NAMALWA (cell line): ENCODE measurements at regions not wholly inside any gene's neighbourhood (a gene's known extent, or its start where the extent isn't known, plus 50 kb on each side); places are given as distances from the start of the nearest gene placed in this dataset.
"Not testable (repeated sequence)": the region's sequence is repeated elsewhere in the genome, so short reads cannot be mapped to it uniquely, and the experiment has no call there.

ENCODE experiments used
- DNase-seq: peaks from one replicate; pipeline ENCODE4 v3.0.0-alpha.2; 2015; ENCODE audit warnings: low spot score

DNA sequence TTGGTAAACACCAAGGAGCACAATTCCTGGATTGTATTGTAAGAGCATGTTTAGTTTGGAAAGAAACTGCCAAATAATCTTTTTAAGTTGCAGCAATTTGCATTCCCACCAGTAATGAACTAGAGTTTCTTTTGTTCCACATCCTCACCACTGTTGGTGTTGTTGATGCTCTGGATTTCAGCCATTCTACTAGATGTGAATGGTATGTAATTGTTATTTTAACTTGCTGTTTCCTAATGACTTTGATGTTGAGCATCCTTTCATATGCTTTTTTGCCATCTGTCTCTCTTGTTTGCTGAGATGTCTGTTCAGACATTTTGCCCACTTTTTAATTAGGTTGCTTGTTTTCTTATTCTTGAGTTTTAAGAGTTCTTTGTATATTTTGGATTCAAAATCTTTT, 1654.1 kb downstream of the GRIK2 start:
- no peak for DNase-seq

DNA sequence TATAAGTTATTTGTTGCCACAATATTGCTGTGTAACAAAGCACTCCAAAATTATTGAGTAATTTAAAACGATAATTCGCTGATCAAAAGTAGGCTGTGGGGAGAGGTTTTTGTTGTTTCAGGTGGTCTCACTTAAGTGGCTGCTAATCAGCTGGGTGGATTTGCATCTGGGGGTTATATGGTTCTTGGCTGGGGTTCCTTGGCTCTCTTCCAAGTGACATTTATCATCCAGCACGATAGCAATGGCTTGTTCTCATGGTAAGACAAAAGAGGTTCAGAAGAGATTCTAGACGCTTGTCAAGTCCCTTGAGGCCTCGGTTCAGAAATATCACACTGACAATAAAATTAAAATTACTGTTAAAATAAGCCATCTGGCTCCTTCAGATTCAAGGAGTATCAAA, 1648.8 kb downstream of the GRIK2 start:
- DNase-seq, result no peak

DNA sequence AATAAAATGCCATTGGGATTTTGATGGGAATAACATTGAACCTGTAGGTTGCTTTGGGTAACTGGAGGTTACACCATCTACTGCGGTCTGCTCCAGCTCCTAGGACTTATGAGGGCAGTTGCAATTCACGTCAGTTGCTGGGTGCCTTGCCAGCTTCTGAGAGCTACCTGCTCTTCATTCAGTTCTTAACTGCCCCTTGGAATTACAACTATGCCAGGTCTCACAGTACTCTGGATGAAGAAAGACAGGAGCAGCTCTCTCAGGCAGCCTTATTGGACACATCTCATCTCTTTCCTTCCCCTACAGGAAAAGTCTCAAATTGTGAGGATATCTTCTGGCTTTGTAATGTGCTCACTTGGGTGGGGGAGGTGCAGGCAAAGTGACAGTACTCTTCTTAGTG, 1643.3 kb downstream of the GRIK2 start:
- DNase-seq, result no peak

DNA sequence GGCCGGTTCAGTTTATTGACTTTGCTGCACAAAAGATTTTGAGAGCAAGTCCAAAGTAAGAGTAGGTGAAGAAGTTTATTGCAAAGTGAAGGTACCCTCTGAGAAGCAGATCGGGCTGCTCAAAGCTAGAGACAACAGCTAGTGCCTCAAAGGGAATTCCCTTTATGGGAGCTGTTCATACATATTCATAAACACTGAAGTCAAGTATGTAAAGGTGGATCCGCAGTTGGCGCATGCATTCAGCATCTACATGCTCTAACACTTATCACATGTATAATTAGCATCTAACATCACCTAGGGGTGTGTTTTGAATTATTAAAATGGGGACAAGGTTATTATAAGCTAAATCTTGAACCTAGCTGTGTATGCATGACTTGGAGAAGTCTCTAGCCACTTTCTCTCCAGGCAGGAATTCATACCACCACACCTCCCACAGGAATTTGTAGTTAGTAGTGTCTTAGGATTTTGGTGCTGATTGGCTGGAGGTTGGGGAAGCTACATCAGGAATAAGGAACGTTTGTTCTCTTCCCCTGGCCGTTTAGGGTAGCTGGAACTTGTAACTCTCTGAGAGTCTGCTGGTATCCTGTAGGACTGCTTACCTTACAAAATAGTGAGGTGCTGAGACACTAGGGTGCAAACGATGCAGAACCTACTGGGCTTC, 1633.9 kb downstream of the GRIK2 start:
- DNase-seq, result no peak

DNA sequence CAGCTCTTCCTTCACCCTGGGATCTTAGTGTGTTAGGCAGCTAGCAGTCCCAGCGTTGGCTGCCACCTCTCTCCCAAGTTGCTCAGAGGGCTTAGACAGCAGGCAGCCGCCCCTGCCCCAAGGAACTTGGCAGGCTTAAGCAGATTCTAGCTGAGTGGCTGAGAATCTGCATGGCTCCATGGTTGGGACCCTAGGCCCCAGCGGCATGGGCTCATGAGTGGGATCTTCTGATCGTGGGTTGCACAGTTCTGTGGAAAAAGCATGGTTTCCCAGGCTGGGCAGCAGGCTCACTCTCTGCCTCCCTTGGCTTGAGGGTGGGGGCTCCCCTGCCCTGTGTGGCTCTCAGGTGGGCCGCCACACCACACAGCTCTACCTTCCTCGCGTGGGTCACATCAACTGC, 1624.9 kb downstream of the GRIK2 start:
- no peak for DNase-seq

DNA sequence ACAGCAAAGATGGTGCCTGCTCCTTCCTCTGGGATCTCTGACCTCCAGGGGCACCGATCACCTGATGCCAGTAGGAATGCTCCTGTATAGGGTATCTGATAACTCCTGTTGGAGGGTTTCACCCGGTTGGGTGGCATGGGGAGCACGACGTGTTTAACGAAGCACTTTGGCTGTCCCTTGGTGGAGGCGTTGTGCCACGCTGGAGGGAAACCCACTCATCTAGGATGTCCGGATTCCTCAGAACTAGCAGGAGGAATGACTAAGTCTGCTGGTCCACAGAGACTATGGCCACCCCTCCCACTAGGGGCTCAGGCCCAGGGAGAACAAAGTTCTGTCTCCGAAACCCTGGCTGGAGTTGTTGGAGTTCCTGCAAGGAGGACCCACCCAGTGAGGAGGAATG, 1624.4 kb downstream of the GRIK2 start:
- no peak for DNase-seq

DNA sequence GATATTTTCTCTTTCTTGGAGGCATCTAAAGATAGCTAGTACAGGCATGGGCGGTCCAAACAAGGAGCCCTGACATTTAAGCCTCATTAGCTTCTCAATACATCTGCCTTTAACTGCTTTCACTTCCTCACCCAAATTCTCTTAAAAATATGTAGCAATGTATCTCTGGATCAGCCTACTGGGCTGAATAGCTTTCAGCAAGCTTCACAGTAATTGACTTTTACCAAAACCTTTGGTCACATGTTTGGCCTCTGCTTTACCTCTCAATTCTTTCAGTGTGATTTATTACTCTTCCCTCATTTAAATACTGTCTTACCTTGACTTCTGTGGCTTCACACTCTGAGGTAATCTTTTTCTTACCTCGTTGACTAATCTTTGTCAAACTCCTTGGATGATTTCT, 1618.1 kb downstream of the GRIK2 start:
- peak; percentile 25 for DNase-seq

DNA sequence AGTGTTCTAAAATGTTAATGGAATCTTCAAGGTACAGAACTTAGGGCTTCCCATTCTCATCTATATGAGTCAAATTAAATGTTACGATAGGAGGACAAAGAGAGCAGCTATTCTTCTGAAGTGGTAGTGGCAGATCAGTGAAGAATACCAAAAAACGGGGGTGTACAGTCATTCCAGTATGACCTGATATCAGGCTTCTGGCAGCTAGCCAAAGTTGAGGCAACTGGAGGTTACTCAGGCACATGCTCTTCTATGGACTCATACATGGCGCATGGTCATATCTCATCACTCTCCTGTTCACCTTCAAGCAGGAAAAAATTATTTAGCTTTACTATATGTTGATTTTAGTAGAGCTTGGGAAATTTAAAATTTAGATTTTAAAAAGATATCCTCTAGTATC, 1608.8 kb downstream of the GRIK2 start:
- no peak for DNase-seq

DNA sequence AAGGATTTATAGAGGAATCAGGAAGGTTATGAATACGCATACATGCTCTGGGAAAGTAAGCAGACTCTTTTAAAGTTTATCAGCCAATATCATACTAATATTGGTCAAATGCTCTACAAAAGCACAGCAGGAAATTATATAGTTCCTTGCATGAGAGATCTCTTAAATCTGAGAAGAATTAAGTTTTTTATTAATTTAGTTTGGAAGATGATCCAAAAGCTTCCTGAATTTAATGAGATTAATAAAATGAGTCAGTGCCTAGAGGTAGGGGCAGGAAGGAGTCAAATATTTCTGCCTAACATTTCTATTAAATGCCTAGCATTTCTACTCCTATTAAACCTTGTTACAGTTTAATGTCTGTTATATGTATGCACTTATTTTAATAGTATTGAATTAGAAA, 1608.2 kb downstream of the GRIK2 start:
- no peak for DNase-seq

DNA sequence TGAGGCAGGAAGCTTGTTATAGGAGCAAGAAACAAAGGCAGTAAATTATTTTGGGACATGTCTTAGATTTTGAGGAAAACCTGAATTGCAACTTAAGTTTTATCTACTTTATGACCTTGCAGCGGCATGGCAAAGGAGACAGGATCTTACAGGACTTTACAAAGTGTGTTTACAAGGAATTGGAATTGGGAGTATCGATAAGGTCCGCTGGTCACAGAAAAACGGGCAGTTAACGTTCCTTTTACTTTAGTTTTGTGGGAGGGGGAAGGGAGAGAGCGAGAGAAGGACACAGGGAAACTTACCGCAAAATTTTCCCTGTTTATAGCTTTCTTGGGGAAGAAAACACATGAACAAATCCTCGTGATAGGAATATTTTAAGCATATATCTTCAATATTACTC, 1607.2 kb downstream of the GRIK2 start:
- DNase-seq, result no peak

DNA sequence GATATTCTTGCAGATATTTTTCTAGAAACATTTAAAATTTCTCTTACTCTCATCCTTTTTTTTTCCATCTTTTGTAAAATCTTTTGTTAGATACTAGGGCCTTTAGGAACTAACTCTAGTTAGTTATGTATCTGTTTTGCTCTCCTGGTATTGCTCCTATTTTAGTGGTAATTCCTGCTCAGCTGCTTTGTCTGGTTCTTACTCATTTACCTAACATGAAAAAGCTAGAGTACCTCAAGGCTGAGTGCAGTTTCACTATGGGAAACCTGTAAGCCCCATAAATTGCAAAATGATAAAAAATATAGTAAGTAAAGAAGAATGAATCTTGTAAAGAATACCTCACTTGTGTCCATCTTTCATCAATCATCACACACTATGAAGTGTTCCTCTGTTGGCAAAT, 1602.0 kb downstream of the GRIK2 start:
- DNase-seq, result no peak

DNA sequence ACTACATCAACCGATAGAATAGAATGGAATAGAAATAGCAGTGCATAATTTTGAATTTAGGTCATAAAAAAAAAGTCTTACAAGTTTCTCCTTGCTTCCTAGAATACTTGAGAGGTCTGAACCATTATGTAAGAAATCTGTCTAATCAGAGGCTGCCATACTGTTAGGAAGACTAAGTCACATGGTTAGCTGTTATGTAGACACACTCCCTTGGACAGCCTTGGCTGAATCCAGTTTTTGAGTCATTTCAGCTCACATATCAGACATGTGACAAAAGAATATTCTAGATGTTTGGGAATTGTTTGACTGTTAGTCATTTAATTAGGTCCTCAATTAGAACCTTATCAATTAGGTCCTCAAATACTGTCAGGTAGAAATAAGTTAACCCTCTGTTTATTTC, 1601.4 kb downstream of the GRIK2 start:
- DNase-seq, result no peak

DNA sequence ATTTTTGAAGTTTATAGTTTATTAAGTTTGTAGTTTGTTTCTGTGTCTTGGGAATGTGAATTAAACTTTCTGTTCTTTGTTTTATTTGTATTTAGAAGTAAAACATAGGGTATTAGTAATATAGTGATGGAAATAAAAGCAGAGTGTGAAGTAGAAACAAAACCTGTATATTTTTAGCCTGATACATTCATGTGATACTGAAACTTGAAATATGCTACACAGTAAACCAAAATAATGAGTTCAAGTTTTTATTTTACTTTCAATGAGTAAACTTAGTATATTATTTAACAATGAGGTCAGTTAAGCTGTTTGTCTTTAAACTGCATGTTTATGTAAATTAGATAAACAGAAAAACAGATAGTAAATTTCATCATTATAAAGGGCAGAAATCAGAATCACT, 1592.6 kb downstream of the GRIK2 start:
- DNase-seq, result no peak

DNA sequence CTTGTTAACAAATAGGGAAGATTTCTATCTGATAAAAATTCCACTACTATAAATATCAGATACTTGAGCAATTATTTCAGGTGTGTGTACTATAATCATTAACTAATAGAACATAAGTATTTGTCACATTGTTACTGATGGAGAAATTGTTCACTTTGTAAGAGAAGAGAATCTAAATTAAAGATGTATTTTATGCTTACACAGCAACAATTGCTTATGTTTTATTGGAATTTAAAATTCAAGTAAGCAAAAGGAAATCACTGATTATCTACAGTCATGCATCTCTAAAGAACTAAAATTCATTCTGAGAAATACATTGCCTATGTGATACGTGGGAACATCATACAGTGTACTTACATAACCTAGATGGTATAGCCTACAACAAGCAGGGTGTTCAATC, 1590.8 kb downstream of the GRIK2 start:
- no peak for DNase-seq

DNA sequence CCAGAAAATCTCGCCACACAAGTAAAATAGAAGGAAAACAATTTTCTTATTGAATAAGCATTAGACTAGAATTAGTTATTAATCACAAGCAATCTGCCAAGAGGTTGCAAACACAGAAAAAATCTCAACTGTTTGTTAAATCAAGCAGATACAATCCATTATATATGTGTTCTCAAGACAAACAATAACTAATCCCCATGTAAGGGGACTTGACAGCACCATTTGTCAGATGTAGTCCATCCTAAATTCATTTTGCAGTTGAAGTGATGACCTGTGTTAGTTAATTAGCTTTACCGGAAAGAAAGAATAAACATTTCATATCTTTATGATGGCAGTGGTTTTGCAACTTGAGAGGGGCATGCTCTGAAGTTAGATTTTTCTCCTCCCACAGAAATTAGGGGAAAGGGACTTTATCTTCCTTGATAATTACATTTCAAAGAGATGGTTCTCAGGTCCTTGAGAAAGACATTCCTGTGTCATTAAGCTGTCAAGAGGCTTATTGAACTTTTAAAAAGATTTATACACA, 1588.0 kb downstream of the GRIK2 start:
- no peak for DNase-seq

DNA sequence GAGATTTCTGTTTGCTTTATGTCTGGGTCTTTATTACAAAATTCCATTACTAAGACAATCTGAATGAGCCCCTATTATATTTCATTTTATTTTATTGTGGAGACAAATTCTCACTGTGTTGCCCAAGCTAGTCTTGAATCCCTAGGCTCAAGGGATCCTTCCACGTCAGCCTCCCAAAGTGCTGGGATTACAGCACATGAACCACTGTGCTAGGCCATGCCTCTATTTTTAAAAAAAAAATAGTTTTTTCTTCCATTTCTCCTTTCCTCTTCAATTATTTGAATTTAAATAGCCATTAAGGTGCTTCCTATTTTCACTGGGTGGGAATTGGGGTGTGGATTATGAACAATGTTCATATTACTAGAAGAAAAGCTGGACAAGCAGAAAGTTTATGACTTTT, 1587.4 kb downstream of the GRIK2 start:
- no peak for DNase-seq

DNA sequence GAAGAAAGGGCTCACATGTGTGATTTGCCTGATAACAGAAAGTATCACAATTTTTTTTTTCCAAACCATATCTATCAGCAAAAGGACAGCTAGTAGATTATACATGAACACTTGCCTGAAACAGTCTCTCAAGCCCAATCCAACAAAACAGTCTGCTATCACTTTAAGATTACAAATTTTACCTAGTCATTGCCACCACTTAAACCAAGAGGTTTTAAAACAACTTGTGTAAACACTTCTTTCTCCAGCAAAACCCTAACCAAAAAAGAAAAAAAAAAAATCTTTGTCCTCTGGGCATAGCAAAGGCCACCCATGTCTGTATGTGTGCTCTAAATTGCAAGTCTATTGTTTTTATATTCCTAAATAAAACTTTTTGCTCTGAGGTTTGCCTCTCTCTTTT, 1568.4 kb downstream of the GRIK2 start:
- DNase-seq, result no peak

DNA sequence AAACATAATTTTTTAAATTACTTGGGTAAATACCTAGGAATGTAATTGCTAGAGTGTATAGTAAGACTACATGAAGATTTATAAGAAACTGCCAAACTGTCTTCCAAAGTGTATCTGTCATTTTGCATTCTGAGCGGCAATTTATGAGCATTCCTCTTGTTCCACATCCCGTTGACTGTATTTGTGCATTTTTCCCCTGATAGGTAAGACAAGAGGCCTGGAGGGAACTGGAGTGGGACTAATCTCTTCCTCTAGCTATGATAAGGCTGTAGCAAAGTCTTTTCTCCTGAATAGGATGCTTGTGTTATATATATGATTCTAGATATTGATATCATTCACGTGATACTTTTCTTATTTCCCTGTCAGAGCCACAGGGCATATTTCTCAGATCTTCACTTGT, 1557.5 kb downstream of the GRIK2 start:
- no peak for DNase-seq

DNA sequence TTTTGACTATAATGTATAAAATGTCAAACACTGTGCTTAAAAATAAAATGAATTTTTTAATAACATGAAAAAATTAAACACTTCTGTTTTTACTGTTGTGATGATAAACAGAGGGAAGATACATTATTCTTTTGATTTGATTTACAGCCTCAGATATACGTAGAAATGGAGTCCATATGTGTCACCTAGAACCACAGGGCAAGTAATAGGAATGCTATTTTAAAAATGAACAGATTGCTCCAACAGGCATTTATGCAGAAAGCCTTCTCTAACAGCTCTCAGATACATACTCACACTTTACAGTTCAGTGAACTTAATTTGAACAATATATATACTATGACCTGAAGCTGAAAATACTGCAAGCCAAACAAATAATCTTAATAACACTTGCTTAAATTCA, 1551.0 kb downstream of the GRIK2 start:
- no peak for DNase-seq

DNA sequence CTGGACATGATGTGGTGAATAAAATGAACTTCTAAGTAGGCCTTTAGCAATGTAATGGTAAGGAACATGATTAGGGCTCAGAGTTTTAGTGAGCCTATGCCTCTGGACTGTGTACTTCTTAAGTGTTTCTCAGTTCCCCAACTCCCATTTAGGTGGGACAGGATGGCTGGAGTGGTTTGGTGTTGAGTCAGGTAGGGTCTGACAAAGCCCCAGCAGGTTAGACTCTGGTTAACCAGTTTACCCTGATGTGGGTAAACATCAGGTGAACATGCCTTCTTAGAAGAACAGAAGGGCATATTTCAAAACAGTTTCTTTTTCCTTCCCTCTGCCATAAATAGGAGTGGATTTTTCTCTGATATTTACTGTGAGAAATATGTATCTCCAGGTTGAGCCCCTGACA, 1548.7 kb downstream of the GRIK2 start:
- no peak for DNase-seq

DNA sequence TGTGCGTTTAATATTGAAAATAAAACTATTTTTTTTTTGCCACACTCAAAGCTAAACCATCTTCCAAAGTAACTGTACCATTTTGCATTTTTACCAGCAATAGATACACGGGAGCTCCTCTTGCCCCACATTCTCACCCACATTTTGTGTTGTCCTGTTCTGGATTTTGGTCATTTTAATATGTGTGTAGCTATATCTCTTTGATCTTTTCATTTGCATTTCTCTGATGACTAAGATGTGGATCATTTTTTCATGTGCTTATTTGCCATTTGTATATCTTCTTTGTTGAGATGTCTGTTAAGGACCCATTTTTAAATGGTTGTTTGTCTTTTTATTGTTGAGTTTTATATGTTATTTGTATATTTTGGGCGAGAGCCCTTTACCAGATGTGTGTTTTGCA, 1543.5 kb downstream of the GRIK2 start:
- no peak for DNase-seq

DNA sequence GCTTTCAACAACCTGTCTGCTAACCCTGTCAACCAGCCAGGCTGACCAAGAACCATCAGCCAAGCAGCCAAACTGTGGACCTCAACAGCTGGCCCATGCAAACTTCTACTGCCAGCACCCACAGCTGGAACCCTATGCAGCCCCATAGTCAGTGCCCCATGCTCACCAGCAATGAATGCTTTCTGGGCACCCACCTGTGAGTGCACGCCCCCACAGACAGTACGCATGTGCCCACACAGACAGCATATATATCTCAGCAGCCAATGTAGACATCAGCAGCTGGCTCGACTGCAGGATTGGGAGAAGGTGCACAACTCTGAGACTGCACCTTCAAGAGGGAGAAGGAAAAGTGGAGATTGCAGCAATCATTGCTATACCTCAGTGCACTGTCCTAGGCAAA, 1534.6 kb downstream of the GRIK2 start:
- DNase-seq, result no peak

DNA sequence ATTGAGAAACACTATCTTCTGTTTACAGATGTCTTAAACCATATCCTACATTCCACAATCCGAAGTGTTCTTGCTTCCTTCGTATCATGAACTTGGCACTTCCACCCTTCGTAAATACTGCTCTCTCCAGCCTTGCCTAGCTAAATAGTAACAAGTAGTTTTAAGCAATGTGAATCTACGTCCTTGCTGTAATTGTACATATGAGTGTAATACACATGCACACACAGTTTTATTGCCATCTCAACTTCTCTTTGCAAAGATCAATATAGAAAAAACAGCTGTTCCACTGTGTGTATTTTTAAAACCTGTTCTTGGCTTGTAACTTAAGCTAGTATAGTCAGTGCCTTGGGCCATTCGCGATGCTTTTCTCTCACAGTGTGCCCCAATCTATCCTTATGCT, 1524.7 kb downstream of the GRIK2 start:
- no peak for DNase-seq

DNA sequence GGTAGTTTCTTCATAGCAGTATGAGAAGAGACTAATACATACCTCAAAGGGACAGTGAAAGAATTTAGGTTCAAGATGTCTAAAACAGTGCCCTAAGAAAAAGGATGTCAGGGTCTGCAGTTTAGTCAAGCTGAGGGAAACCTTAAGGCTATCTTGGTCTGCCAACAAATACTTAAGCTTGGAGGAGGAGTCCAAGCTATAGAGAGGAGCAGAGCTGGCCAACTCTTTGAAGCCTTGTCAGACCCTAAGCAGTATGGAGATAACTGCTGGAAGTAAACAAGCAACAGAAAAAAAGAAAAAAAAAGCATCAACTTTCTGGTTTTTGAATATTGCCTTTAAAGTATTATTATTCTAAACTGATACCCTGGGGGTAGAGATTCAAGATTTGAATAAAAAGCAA, 1518.1 kb downstream of the GRIK2 start:
- DNase-seq, result no peak

DNA sequence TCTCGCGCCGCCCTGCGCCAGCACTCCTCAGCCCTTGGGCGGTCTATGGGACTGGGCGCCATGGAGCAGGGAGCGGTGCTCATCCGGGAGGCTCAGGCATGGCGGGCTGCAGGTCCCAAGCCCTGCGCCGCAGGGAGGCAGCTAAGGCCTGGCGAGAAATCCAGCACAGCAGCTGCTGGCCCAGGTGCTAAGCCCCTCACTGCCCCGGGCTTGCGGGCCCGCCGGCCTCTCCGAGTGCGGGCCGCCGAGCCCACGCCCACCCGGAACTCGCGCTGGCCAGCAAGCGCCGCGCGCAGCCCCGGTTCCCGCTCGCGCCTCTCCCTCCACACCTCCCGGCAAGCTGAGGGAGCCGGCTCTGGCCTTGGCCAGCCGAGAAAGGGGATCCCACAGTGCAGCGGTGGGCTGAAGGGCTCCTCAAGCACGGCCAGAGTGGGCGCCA, 1517.2 kb downstream of the GRIK2 start:
- not testable (repeated sequence) for DNase-seq
